ENCODE measurements at regions not wholly inside any gene's neighbourhood (a gene's known extent, or its start where the extent isn't known, plus 50 kb on each side); places are given as distances from the start of the nearest gene placed in this dataset.

- no peak for DNase-seq
- H3K27me3 ChIP-seq = no peaks in the 10 kb centered on the region
- no peak overlapping the region for H3K27ac ChIP-seq
- no peak for TF ChIP-seq CTCF (IDR thresholded peaks at IDR 0.05)
- no peak for TF ChIP-seq POLR2A (IDR thresholded peaks at IDR 0.05)
- WGBS (ENCODE audit: insufficient coverage, low coverage, low lambda C conversion rate, missing lambda C conversion rate) = 46% methylated on average over 3 of the region's 6 CpGs
- no peaks in the 10 kb centered on the region for H3K4me1 ChIP-seq
- intact Hi-C loops (cut with DNase I) = no loop called here
- H3K36me3 ChIP-seq = no peaks in the 10 kb centered on the region
- H3K4me3 ChIP-seq = no peak overlapping the region
- H3K9me3 ChIP-seq = no peaks in the 10 kb centered on the region
- ATAC-seq = no peak
Observed at GRCh38 chr17:36842231-36842819, 95.0 kb upstream of the LHX1 start.

- no peak for ATAC-seq
- intact Hi-C loops (cut with DNase I) = no loop called here
Observed at GRCh38 chr17:36842963-36843558, 94.2 kb upstream of the LHX1 start.

GRCh38 chr17:36844013-36844412 lies 93.3 kb upstream of the LHX1 start:
- H3K27ac ChIP-seq = no peak overlapping the region
- DNase-seq (no peak), ATAC-seq (no peak)
- H3K36me3 ChIP-seq = no peaks in the 10 kb centered on the region
- H3K9me3 ChIP-seq = no peaks in the 10 kb centered on the region
- 58% methylated on average over 2 of the region's 2 CpGs for WGBS (ENCODE audit: insufficient coverage, low coverage, low lambda C conversion rate, missing lambda C conversion rate)
- no peak overlapping the region for H3K4me3 ChIP-seq
- H3K4me1 ChIP-seq = no peaks in the 10 kb centered on the region
- H3K27me3 ChIP-seq = no peaks in the 10 kb centered on the region
- TF ChIP-seq CTCF (IDR thresholded peaks at IDR 0.05) (no peak), POLR2A (IDR thresholded peaks at IDR 0.05) (no peak)
- intact Hi-C loops (cut with DNase I) = no loop called here

More at GRCh38 chr17:36842963-36843558, 94.2 kb upstream of the LHX1 start:
- DNase-seq = no peak
- Histone ChIP-seq H3K27me3 (no peaks in the 10 kb centered on the region), H3K4me1 (no peaks in the 10 kb centered on the region), H3K4me3 (no peak overlapping the region), H3K9me3 (no peaks in the 10 kb centered on the region), H3K36me3 (no peaks in the 10 kb centered on the region), H3K27ac (no peak overlapping the region)
- no peak for TF ChIP-seq CTCF (IDR thresholded peaks at IDR 0.05)
- no peak for TF ChIP-seq POLR2A (IDR thresholded peaks at IDR 0.05)
- WGBS (ENCODE audit: insufficient coverage, low coverage, low lambda C conversion rate, missing lambda C conversion rate) = 39% methylated on average over 5 of the region's 12 CpGs

- WGBS (ENCODE audit: insufficient coverage, low coverage, low lambda C conversion rate, missing lambda C conversion rate) = 44% methylated on average over 2 of the region's 2 CpGs
- no peak overlapping the region for H3K27ac ChIP-seq
- no peak for DNase-seq
- no peaks in the 10 kb centered on the region for H3K4me1 ChIP-seq
- TF ChIP-seq CTCF (IDR thresholded peaks at IDR 0.05) (no peak), POLR2A (IDR thresholded peaks at IDR 0.05) (no peak)
- H3K36me3 ChIP-seq = no peaks in the 10 kb centered on the region
- H3K27me3 ChIP-seq = no peaks in the 10 kb centered on the region
- H3K4me3 ChIP-seq = no peak overlapping the region
- ATAC-seq = no peak
- intact Hi-C loops (cut with DNase I) = no loop called here
- no peaks in the 10 kb centered on the region for H3K9me3 ChIP-seq
Observed at GRCh38 chr17:36844601-36845000, 92.7 kb upstream of the LHX1 start.

All from right lobe of liver (tissue), 6 donors.